Thyroid gland (tissue), 4 donors: ENCODE measurements at regions not wholly inside any gene's neighbourhood (a gene's known extent, or its start where the extent isn't known, plus 50 kb on each side); places are given as distances from the start of the nearest gene placed in this dataset.

ENCODE experiments used
- CTCF ChIP-seq, 6 experiments: fragments of 200-600 bp in 3 of 6; fragments of 450-650 bp in 3 of 6; sonication (generic) in 3 of 6; IDR thresholded peaks; one replicate each; pipeline ENCODE4 v1.5.1; 2016 to 2019; ENCODE audit warnings: antibody characterized with exemption in 6 of 6, mild to moderate bottlenecking in 2 of 6, inconsistent platforms in 1 of 6, moderate library complexity in 1 of 6
- POLR2A ChIP-seq, 2 donors: fragments of 450-650 bp; IDR thresholded peaks; one replicate each; pipeline ENCODE4 v1.6.1; 2017; ENCODE audit warnings: antibody characterized with exemption in 2 of 2, mild to moderate bottlenecking in 2 of 2, moderate library complexity in 1 of 2

- TF ChIP-seq CTCF (IDR thresholded peaks at IDR 0.05) (no peak), POLR2A (IDR thresholded peaks at IDR 0.05) (no peak)
These were observed 58.2 kb upstream of the FOXD3 start for GRCh38 chr1:63264161-63264560.
